A673 (cell line): ENCODE measurements at regions not wholly inside any gene's neighbourhood (a gene's known extent, or its start where the extent isn't known, plus 50 kb on each side); places are given as distances from the start of the nearest gene placed in this dataset.

Experiments
- BruUV-seq: library from RNA; stranded (reverse); fragments of 400-500 nt; replicated peaks from 2 replicates; lab custom pipeline; 2021; lab: Mats Ljungman, UMichigan
- CTCF ChIA-PET: fragments of 300-600 bp; sonication (Branson Sonifier 250); formaldehyde crosslinking; loops from one replicate; lab custom pipeline; 2022; ENCODE audit warnings: antibody characterized with exemption; lab: Charles Lee
- POLR2A ChIA-PET: fragments of 300-600 bp; sonication (Branson Sonifier 250); formaldehyde crosslinking; loops from one replicate; lab custom pipeline; 2022; ENCODE audit warnings: antibody characterized with exemption; ENCODE audit not compliant: low non-redundant PET; lab: Charles Lee
- DNase-seq: peaks from one replicate; pipeline ENCODE4 v3.0.0-alpha.2; 2015; ENCODE audit warnings: low spot score
- H3K27ac ChIP-seq: fragments of 200-600 bp; sonication (generic); 2 replicates; pipeline ENCODE4 v1.5.1; 2016; ENCODE audit warnings: mixed run types, low read depth, mild to moderate bottlenecking, mixed read lengths, antibody characterized with exemption, low read length; ENCODE audit not compliant: poor library complexity, severe bottlenecking
- H3K27me3 ChIP-seq: fragments of 200-600 bp; sonication (generic); replicated peaks from 2 replicates; pipeline ENCODE4 v1.6.1; 2017; ENCODE audit warnings: mixed run types, low read depth, mild to moderate bottlenecking, mixed read lengths, antibody characterized with exemption, low read length; ENCODE audit not compliant: insufficient read depth, poor library complexity
- H3K36me3 ChIP-seq: fragments of 200-600 bp; sonication (generic); 2 replicates; pipeline ENCODE4 v1.6.1; 2016; ENCODE audit warnings: mixed run types, mild to moderate bottlenecking, mixed read lengths, antibody characterized with exemption, low read length; ENCODE audit not compliant: insufficient read depth, poor library complexity, severe bottlenecking
- H3K4me1 ChIP-seq: fragments of 200-600 bp; sonication (generic); 2 replicates; pipeline ENCODE4 v1.6.1; 2017; ENCODE audit warnings: mixed run types, mild to moderate bottlenecking, mixed read lengths, antibody characterized with exemption, low read length; ENCODE audit not compliant: insufficient read depth, poor library complexity, severe bottlenecking
- H3K4me3 ChIP-seq: fragments of 200-600 bp; sonication (generic); 2 replicates; pipeline ENCODE4 v1.5.1; 2016; ENCODE audit warnings: low read depth, mixed run types, mild to moderate bottlenecking, mixed read lengths, low read length; ENCODE audit not compliant: poor library complexity, severe bottlenecking
- H3K9me3 ChIP-seq: fragments of 200-600 bp; sonication (generic); 2 replicates; pipeline ENCODE4 v1.6.1; 2016; ENCODE audit warnings: mixed run types, low read depth, mild to moderate bottlenecking, mixed read lengths, antibody characterized with exemption, low read length; ENCODE audit not compliant: poor library complexity, severe bottlenecking
- EZH2 ChIP-seq: fragments of 200-600 bp; sonication (generic); IDR thresholded peaks from 2 replicates; pipeline ENCODE4 v1.6.1; 2017; ENCODE audit warnings: borderline replicate concordance, low read depth, mild to moderate bottlenecking, mixed read lengths, antibody characterized with exemption, low read length; ENCODE audit not compliant: poor library complexity, severe bottlenecking
- intact Hi-C: fragments of 100-400 bp; cut with micrococcal nuclease; formaldehyde crosslinking; loops from one replicate; pipeline ENCODE4 v1.10.0; 2022; ENCODE audit not compliant: unreplicated experiment
- TF ChIP-seq, protein P1 (sequence below): fragments of 300-800, 200-600 bp; sonication (generic); conservative IDR thresholded peaks from 2 replicates; pipeline ENCODE4 v1.5.1; 2017; ENCODE audit warnings: low read depth, mild to moderate bottlenecking, antibody characterized with exemption, low read length, moderate library complexity, mixed read lengths

DNA sequence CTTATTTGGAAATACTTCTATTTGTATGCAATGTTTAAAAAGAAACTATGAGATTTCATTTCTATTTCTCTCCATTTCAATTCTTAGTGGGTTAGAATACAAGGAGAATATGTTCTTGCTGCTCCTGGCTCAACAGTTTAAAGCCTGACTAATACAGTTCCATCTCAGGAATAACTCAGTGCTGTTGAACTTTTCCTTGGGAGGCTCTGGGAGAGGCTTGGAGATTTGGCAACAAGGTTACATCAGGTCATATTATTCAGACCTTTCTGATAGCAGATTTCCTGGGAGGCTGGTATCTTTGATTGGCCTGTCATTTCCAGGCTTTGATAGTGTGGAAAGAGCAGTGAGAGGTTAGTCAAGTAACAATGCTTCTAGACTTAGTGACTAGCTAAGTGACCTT, 481.7 kb upstream of the KLF4 start:
- no peak overlapping the region for H3K4me3 ChIP-seq
- intact Hi-C loops = no loop called here
- no peaks in the 10 kb centered on the region for H3K36me3 ChIP-seq
- CTCF ChIA-PET = no interaction called here
- POLR2A ChIA-PET = no interaction called here
- no peaks in the 10 kb centered on the region for H3K9me3 ChIP-seq
- no peaks in the 10 kb centered on the region for H3K27me3 ChIP-seq
- TF ChIP-seq, protein P1, sequence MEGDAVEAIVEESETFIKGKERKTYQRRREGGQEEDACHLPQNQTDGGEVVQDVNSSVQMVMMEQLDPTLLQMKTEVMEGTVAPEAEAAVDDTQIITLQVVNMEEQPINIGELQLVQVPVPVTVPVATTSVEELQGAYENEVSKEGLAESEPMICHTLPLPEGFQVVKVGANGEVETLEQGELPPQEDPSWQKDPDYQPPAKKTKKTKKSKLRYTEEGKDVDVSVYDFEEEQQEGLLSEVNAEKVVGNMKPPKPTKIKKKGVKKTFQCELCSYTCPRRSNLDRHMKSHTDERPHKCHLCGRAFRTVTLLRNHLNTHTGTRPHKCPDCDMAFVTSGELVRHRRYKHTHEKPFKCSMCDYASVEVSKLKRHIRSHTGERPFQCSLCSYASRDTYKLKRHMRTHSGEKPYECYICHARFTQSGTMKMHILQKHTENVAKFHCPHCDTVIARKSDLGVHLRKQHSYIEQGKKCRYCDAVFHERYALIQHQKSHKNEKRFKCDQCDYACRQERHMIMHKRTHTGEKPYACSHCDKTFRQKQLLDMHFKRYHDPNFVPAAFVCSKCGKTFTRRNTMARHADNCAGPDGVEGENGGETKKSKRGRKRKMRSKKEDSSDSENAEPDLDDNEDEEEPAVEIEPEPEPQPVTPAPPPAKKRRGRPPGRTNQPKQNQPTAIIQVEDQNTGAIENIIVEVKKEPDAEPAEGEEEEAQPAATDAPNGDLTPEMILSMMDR = no peak
- TF ChIP-seq EZH2 = no peak
- H3K27ac ChIP-seq = no peak overlapping the region
- DNase-seq = no peak
- H3K4me1 ChIP-seq = no peaks in the 10 kb centered on the region
- BruUV-seq = no TSS peak

DNA sequence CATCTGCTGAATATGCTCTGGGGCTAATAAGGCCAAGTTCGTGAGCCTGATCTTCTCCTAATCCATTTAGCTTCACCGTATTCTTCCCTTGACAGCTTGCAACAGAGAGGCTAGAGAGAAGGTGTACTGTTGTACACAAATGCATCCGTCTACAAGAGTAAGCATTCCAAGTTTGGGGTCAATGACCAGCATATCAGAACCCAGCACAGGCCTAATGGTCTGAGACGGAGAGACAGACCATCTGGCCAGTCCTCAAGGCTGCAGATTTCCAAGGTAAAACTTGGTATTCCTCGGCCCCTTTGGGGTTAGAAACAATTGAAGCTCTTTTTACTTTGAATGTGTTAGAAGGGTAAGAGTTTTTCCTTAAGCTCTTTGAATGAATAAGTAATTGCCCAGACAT, 481.2 kb upstream of the KLF4 start:
- H3K36me3 ChIP-seq = no peaks in the 10 kb centered on the region
- intact Hi-C loops = no loop called here
- CTCF ChIA-PET = no interaction called here
- no peak overlapping the region for H3K27ac ChIP-seq
- no peak overlapping the region for H3K4me3 ChIP-seq
- DNase-seq = no peak
- H3K9me3 ChIP-seq = no peaks in the 10 kb centered on the region
- POLR2A ChIA-PET = no interaction called here
- H3K27me3 ChIP-seq = no peaks in the 10 kb centered on the region
- no peaks in the 10 kb centered on the region for H3K4me1 ChIP-seq
- TF ChIP-seq EZH2 = no peak
- no TSS peak for BruUV-seq

DNA sequence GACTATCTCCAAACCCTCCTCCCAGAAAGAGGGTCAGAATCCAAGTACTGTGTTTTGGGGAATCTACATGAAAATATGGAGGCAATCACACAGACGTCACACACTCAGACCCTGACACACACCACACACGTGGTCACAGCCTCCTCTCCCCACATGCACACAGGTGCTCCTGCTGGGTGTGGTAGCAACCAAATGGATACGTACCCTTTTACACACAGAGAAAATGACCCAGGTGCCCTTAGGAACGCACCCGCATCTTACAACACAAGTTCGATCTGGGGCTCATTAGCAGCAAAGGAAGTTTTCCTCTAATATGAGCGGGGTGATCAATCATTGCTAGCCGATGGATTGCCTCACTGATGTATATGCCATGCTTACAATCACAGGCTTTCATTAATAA, 480.2 kb upstream of the KLF4 start:
- Histone ChIP-seq H3K4me3 (no peak overlapping the region), H3K27ac (no peak overlapping the region), H3K27me3 (no peaks in the 10 kb centered on the region), H3K4me1 (no peaks in the 10 kb centered on the region), H3K9me3 (no peaks in the 10 kb centered on the region), H3K36me3 (no peaks in the 10 kb centered on the region)
- intact Hi-C loops = no loop called here
- DNase-seq = no peak
- ChIA-PET POLR2A (no interaction called here), CTCF (no interaction called here)
- TF ChIP-seq EZH2 = no peak
- TF ChIP-seq, protein P1 = no peak
- BruUV-seq = no TSS peak

DNA sequence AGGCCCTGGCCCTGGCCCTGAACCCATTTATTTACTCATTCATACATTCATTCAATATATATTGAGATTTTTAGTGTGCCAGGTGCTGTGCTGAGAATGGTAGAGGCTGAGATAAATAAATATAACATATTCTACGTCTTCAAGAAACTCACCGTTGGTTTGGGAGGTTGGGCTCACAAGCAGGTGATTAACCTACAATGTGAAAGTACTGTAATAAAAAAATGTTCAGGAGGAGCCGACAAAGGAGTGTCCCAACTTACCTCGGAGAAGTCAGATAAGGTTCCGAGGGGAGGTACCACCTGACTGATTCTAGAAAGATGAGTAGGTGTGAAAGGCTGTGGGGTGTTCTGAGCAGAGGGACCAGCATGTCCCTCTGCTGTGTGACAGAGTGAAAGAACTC, 479.6 kb upstream of the KLF4 start:
- no peak for DNase-seq
- intact Hi-C loops = no loop called here
- H3K27me3 ChIP-seq = no peaks in the 10 kb centered on the region
- no peak overlapping the region for H3K27ac ChIP-seq
- H3K36me3 ChIP-seq = no peaks in the 10 kb centered on the region
- no peak for TF ChIP-seq EZH2
- TF ChIP-seq, protein P1 = no peak
- no peaks in the 10 kb centered on the region for H3K4me1 ChIP-seq
- POLR2A ChIA-PET = no interaction called here
- H3K4me3 ChIP-seq = no peak overlapping the region
- CTCF ChIA-PET = no interaction called here
- BruUV-seq = no TSS peak
- no peaks in the 10 kb centered on the region for H3K9me3 ChIP-seq
